HEK293 (cell line): ENCODE measurements at regions not wholly inside any gene's neighbourhood (a gene's known extent, or its start where the extent isn't known, plus 50 kb on each side); places are given as distances from the start of the nearest gene placed in this dataset.

ENCODE experiments used
- CTCF ChIA-PET: fragments of 350-600 bp; formaldehyde crosslinking; extraction: SDS; loops from one replicate; lab custom pipeline; 2021; ENCODE audit warnings: antibody characterized with exemption; lab: Yijun Ruan, JAX
- POLR2A ChIA-PET: fragments of 300-600 bp; formaldehyde crosslinking; extraction: SDS; loops from one replicate; lab custom pipeline; 2020; ENCODE audit warnings: antibody characterized with exemption, inconsistent platforms; lab: Yijun Ruan, JAX
- H3K27ac ChIP-seq: fragments of 200-500 bp; sonication (Bioruptor generic); 2 replicates; pipeline ENCODE4 v1.5.1; 2014; ENCODE audit warnings: low read depth, low read length, control low read depth, inconsistent platforms; ENCODE audit errors: extremely low read depth
- H3K36me3 ChIP-seq, 2 experiments: fragments of 200-500 bp in 1 of 2; sonication (Bioruptor generic) in 1 of 2; 1 replicate in 1 of 2; 2 replicates in 1 of 2; pipeline ENCODE4 v1.5.1; 2014 to 2017; ENCODE audit warnings: inconsistent platforms in 2 of 2, low read length in 2 of 2; ENCODE audit not compliant: control insufficient read depth in 2 of 2, insufficient read depth in 1 of 2
- H3K4me1 ChIP-seq: fragments of 200-500 bp; sonication (Bioruptor generic); 2 replicates; pipeline ENCODE4 v1.5.1; 2014; ENCODE audit warnings: mild to moderate bottlenecking, low read length, inconsistent platforms; ENCODE audit not compliant: control insufficient read depth, insufficient read depth
- H3K4me3 ChIP-seq: 2 replicates; pipeline ENCODE4 v1.5.1; 2011; ENCODE audit warnings: low read depth, mild to moderate bottlenecking, control low read depth, low read length, moderate library complexity
- H3K9me3 ChIP-seq: fragments of 200-500 bp; sonication (Bioruptor generic); 2 replicates; pipeline ENCODE4 v1.5.1; 2014; ENCODE audit warnings: low read depth, low read length, inconsistent platforms; ENCODE audit not compliant: control insufficient read depth, insufficient read depth
- OSR2 ChIP-seq: fragments of 450-650 bp; formaldehyde crosslinking; IDR thresholded peaks from 2 replicates; pipeline ENCODE4 v1.5.1; 2016; ENCODE audit warnings: missing biosample characterization, missing genetic modification characterization
- PBX3 ChIP-seq: sonication (generic); formaldehyde crosslinking; IDR thresholded peaks from 2 replicates; pipeline ENCODE4 v1.8.1; 2022; ENCODE audit warnings: mild to moderate bottlenecking, moderate library complexity, missing genetic modification reagents
- PRDM6 ChIP-seq: fragments of 450-650 bp; formaldehyde crosslinking; IDR thresholded peaks from 2 replicates; pipeline ENCODE4 v1.5.1; 2017; ENCODE audit warnings: missing biosample characterization, missing genetic modification characterization
- TCF7L2 ChIP-seq: IDR thresholded peaks from 2 replicates; pipeline ENCODE4 v1.6.1; 2011; ENCODE audit warnings: low read depth, mild to moderate bottlenecking, inconsistent platforms, low read length, moderate library complexity, borderline replicate concordance
- TRIM28 ChIP-seq: IDR thresholded peaks from 2 replicates; pipeline ENCODE4 v1.6.1; 2011; ENCODE audit warnings: low read length, control low read depth, borderline replicate concordance
- WT1 ChIP-seq: fragments of 450-650 bp; formaldehyde crosslinking; IDR thresholded peaks from 2 replicates; pipeline ENCODE4 v1.5.1; 2016; ENCODE audit warnings: missing biosample characterization, missing genetic modification characterization
- ZBTB8A ChIP-seq: fragments of 450-650 bp; formaldehyde crosslinking; IDR thresholded peaks from 2 replicates; pipeline ENCODE4 v1.5.1; 2016; ENCODE audit warnings: missing biosample characterization, missing genetic modification characterization
- ZIC2 ChIP-seq: fragments of 450-650 bp; formaldehyde crosslinking; IDR thresholded peaks from 2 replicates; pipeline ENCODE4 v1.5.1; 2016; ENCODE audit warnings: missing biosample characterization, missing genetic modification characterization
- ZNF148 ChIP-seq: fragments of 450-650 bp; formaldehyde crosslinking; IDR thresholded peaks from 2 replicates; pipeline ENCODE4 v1.5.0; 2017; ENCODE audit warnings: missing biosample characterization, missing genetic modification characterization, borderline replicate concordance
- ZNF174 ChIP-seq: fragments of 450-650 bp; formaldehyde crosslinking; IDR thresholded peaks from 2 replicates; pipeline ENCODE4 v1.5.0; 2017; ENCODE audit warnings: missing biosample characterization, mild to moderate bottlenecking, missing genetic modification characterization
- ZNF175 ChIP-seq: fragments of 450-650 bp; formaldehyde crosslinking; IDR thresholded peaks from 2 replicates; pipeline ENCODE4 v1.5.1; 2016; ENCODE audit warnings: missing biosample characterization, missing genetic modification characterization
- ZNF24 ChIP-seq: fragments of 450-650 bp; formaldehyde crosslinking; IDR thresholded peaks from 2 replicates; pipeline ENCODE4 v1.5.1; 2016; ENCODE audit warnings: missing biosample characterization, missing genetic modification characterization
- ZNF292 ChIP-seq: fragments of 450-650 bp; formaldehyde crosslinking; IDR thresholded peaks from 2 replicates; pipeline ENCODE4 v1.5.1; 2016; ENCODE audit warnings: low read depth, missing biosample characterization, missing genetic modification characterization, borderline replicate concordance
- ZNF530 ChIP-seq: fragments of 450-650 bp; formaldehyde crosslinking; IDR thresholded peaks from 2 replicates; pipeline ENCODE4 v1.5.1; 2016; ENCODE audit warnings: low read depth, missing biosample characterization, missing genetic modification characterization
- ZNF596 ChIP-seq: fragments of 450-650 bp; IDR thresholded peaks from 2 replicates; pipeline ENCODE4 v1.5.0; 2018; ENCODE audit warnings: missing biosample characterization, mild to moderate bottlenecking, missing genetic modification characterization, moderate library complexity
- ZNF600 ChIP-seq: fragments of 450-650 bp; formaldehyde crosslinking; IDR thresholded peaks from 2 replicates; pipeline ENCODE4 v1.5.1; 2016; ENCODE audit warnings: missing biosample characterization, missing genetic modification characterization
- ZNF639 ChIP-seq: fragments of 450-650 bp; formaldehyde crosslinking; IDR thresholded peaks from 2 replicates; pipeline ENCODE4 v1.5.1; 2016; ENCODE audit warnings: missing biosample characterization, missing genetic modification characterization
- ZNF76 ChIP-seq: fragments of 450-650 bp; formaldehyde crosslinking; IDR thresholded peaks from 2 replicates; pipeline ENCODE4; 2016; ENCODE audit warnings: low read depth, missing biosample characterization, missing genetic modification characterization, borderline replicate concordance
- ZNF768 ChIP-seq: fragments of 450-650 bp; formaldehyde crosslinking; IDR thresholded peaks from 2 replicates; pipeline ENCODE4 v1.5.1; 2018; ENCODE audit warnings: missing biosample characterization, mild to moderate bottlenecking, missing genetic modification characterization
- ZNF785 ChIP-seq: fragments of 450-650 bp; formaldehyde crosslinking; IDR thresholded peaks from 2 replicates; pipeline ENCODE4 v1.5.1; 2016; ENCODE audit warnings: missing biosample characterization, missing genetic modification characterization
- TF ChIP-seq, protein P1 (sequence below): fragments of 450-650 bp; formaldehyde crosslinking; IDR thresholded peaks from 2 replicates; pipeline ENCODE4 v1.5.1; 2016; ENCODE audit warnings: missing biosample characterization, missing genetic modification characterization, borderline replicate concordance

DNA sequence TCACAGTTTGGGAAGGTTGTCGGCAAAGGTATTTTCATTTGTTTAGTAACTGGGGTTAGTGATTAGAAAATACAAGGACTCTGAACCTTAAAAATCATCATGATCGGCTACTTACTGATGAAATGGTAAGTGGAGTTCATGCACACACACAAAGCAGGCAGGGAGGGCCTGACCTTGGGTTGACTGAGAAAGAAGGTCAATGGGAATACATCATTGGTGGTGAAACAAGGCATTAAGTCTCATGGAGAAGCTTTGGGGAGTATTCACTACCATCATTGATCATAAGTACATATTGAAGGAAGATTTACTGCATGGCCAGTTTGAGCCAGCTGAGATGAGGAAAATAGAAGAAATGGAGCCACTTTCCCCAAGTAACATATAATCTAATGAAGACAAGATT lies 74.4 kb downstream of the LUZP4 start (continued):
- TF ChIP-seq, protein P1, sequence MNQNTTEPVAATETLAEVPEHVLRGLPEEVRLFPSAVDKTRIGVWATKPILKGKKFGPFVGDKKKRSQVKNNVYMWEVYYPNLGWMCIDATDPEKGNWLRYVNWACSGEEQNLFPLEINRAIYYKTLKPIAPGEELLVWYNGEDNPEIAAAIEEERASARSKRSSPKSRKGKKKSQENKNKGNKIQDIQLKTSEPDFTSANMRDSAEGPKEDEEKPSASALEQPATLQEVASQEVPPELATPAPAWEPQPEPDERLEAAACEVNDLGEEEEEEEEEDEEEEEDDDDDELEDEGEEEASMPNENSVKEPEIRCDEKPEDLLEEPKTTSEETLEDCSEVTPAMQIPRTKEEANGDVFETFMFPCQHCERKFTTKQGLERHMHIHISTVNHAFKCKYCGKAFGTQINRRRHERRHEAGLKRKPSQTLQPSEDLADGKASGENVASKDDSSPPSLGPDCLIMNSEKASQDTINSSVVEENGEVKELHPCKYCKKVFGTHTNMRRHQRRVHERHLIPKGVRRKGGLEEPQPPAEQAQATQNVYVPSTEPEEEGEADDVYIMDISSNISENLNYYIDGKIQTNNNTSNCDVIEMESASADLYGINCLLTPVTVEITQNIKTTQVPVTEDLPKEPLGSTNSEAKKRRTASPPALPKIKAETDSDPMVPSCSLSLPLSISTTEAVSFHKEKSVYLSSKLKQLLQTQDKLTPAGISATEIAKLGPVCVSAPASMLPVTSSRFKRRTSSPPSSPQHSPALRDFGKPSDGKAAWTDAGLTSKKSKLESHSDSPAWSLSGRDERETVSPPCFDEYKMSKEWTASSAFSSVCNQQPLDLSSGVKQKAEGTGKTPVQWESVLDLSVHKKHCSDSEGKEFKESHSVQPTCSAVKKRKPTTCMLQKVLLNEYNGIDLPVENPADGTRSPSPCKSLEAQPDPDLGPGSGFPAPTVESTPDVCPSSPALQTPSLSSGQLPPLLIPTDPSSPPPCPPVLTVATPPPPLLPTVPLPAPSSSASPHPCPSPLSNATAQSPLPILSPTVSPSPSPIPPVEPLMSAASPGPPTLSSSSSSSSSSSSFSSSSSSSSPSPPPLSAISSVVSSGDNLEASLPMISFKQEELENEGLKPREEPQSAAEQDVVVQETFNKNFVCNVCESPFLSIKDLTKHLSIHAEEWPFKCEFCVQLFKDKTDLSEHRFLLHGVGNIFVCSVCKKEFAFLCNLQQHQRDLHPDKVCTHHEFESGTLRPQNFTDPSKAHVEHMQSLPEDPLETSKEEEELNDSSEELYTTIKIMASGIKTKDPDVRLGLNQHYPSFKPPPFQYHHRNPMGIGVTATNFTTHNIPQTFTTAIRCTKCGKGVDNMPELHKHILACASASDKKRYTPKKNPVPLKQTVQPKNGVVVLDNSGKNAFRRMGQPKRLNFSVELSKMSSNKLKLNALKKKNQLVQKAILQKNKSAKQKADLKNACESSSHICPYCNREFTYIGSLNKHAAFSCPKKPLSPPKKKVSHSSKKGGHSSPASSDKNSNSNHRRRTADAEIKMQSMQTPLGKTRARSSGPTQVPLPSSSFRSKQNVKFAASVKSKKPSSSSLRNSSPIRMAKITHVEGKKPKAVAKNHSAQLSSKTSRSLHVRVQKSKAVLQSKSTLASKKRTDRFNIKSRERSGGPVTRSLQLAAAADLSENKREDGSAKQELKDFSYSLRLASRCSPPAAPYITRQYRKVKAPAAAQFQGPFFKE (tag by site-specific recombination) = no peak
- no peak for TF ChIP-seq ZNF174 (tag by site-specific recombination)
- no peak for TF ChIP-seq ZNF785
- TF ChIP-seq ZNF148 = no peak
- TF ChIP-seq, all 188 proteins: peak for 0

GRCh38 chrX:115364670-115365069 lies 75.2 kb downstream of the LUZP4 start:
- no peak for TF ChIP-seq PBX3
- TF ChIP-seq PRDM6 (tag by site-specific recombination) = 0 out of 2 replicates have a peak, but pooled peaks have one; percentile 5
- TF ChIP-seq TRIM28 = peak; percentile 85; the same call in 1 of the 2 replicates
- no peak for TF ChIP-seq ZNF768 (tag by site-specific recombination)
- TF ChIP-seq OSR2 = peak; percentile 54; the same call in 1 of the 2 replicates
- TF ChIP-seq TCF7L2 = peak; percentile 47; the same call in 1 of the 2 replicates
- TF ChIP-seq, all 188 proteins: peak for 4
- CTCF ChIA-PET = interaction anchor here (0.6 to 1.6 kb wide), 3 partner anchors 9 to 24 kb away, joined by 3 to 5 read pairs (median 4); no protein-coding TSS in a partner anchor
- no peaks in the 10 kb centered on the region for H3K36me3 ChIP-seq
- no peak overlapping the region for H3K27ac ChIP-seq
- POLR2A ChIA-PET = interaction anchor here (0.7 to 1.0 kb wide), 2 partner anchors 16 to 19 kb away, joined by 3 to 4 read pairs; no protein-coding TSS in a partner anchor
- H3K4me1 ChIP-seq = peaks cover 14% of the 10 kb centered on the region
- no peaks in the 10 kb centered on the region for H3K9me3 ChIP-seq
- H3K4me3 ChIP-seq = no peak overlapping the region

- Histone ChIP-seq H3K36me3 (no peaks in the 10 kb centered on the region), H3K4me1 (peaks cover 14% of the 10 kb centered on the region), H3K9me3 (no peaks in the 10 kb centered on the region), H3K4me3 (no peak overlapping the region), H3K27ac (no peak overlapping the region)
- ChIA-PET CTCF (interaction anchor here (1.2 kb wide), 1 partner anchor 35 kb away, joined by 3 read pairs; no protein-coding TSS in a partner anchor), POLR2A (no interaction called here)
- no peak for TF ChIP-seq ZIC2
- no peak for TF ChIP-seq ZNF600 (tag by site-specific recombination)
- no peak for TF ChIP-seq ZNF596 (tag by site-specific recombination)
- no peak for TF ChIP-seq ZNF76 (tag by site-specific recombination)
- no peak for TF ChIP-seq ZNF292 (tag by site-specific recombination)
- no peak for TF ChIP-seq ZNF639 (tag by site-specific recombination)
- no peak for TF ChIP-seq ZBTB8A
- TF ChIP-seq ZNF530 (tag by site-specific recombination) = no peak
- TF ChIP-seq ZNF24 (tag by site-specific recombination) = no peak
- no peak for TF ChIP-seq WT1 (tag by site-specific recombination)
- no peak for TF ChIP-seq ZNF175
These were observed 77.0 kb downstream of the LUZP4 start for GRCh38 chrX:115366535-115366934.
